ENCODE measurements at regions not wholly inside any gene's neighbourhood (a gene's known extent, or its start where the extent isn't known, plus 50 kb on each side); places are given as distances from the start of the nearest gene placed in this dataset.
"Not testable (repeated sequence)": the region's sequence is repeated elsewhere in the genome, so short reads cannot be mapped to it uniquely, and the experiment has no call there.

- no peak for DNase-seq
Measured at GRCh38 chr1:38746941-38747600, 112.5 kb downstream of the RRAGC start.

DNA sequence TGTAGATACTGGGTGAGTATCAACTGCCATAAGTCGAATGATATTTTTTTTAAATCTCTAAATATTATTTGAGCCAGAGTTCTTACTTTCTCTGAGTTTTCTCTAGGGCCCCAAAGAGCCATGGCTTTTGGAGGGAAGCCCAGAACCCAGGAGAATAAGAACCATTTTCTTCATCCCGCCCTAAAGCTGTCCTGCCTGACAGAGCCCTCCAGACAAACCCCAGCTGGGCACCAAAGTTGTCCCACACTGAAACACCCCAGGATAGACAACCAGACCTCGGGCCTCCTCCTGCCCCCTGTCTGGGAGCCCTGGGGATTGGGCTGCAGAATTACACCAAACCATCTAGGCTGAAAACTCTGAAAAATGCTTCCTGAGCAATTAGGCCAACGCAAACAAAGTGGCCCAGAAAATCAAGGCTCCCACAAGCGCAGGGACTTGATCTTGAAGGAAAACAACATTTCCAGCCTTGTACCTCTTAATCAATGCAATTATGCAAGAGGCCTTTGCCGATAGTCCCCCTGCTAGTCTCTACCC, 113.1 kb downstream of the RRAGC start:
- DNase-seq: no peak

DNA sequence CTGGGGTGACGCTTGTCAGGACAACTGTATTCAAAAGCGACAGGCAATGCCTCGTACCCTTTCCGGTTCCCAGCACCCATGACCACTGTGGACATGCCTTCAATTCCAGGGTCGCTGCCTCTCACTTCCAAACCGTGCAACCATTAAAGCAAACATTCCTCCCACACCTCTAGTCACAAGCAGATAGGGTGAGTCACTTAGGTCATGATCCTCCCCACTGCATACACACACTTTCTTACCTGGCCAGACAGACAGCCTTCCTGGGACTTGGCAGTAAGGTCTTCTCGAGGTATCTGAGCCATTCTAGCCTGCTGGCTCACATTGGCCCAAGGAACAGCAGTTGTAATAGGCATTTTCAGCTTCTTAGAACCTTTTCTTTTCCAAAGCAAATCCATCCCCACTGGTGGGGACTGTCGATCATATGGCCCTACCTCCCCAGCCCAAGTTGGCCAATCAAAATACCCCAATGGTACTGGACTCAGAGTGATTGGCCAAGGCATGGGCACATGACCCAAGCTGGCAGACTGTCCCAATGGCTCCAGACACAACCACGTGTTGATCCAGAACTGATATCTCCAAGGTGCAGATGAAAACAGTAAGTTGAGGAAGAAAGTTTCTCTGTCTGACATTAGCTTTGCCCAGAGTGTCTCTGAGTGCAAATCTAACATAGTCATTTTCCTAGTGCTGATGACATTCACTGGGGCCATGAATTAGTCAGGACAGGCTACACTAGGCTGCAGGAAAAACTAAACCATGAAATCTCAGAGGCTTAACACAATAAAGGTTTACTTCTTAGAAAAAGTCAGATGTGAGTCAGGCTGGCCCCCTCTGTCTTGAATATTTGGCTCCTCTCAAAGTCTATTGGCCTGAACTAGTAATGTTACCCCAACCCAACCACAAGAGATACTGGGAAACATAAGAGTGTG, 113.8 kb downstream of the RRAGC start:
- no peak for DNase-seq

- no peak for DNase-seq
Measured at GRCh38 chr1:38744452-38745350, 114.9 kb downstream of the RRAGC start.

DNA sequence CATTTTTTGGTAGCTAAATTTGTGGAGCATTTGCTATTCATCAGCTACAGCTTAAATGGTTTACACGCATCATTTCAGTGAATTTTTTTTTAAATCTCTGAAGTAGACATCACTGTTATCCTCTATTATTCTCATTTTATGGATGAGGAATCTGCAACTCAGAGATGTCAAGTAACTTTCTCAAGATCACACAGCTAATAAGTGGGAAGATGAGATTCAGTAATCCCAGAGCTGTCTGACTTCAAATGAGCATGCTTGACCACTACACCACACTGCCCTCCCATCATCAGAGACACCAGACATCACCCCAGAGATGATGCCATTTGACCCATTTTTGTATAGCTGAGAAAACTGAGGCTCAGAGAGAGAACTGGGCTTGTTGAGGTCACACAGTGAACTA, 116.4 kb downstream of the RRAGC start:
- no peak for DNase-seq

DNA sequence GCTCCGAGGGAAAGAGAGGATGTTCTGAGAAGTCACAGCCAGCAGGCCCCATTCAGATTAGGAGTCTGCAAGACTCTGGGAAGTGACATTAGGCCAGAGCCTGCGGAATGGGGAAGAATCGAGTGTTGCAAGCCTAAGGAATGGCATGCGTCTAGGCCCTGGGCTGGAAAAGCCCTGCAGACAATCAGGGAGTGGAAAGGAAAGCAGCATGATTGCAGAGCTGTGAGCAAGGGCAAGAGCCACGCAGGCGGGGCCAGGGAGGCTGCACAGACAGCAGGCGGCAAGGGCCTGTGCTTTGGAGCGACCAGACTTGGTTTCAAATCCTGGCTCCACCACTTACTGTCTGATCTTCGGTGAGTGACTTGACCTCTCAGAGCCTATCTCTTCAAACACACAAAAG, 118.2 kb downstream of the RRAGC start:
- no peak for DNase-seq

- no peak for DNase-seq
Measured at GRCh38 chr1:38740487-38740886, 119.1 kb downstream of the RRAGC start.

DNA sequence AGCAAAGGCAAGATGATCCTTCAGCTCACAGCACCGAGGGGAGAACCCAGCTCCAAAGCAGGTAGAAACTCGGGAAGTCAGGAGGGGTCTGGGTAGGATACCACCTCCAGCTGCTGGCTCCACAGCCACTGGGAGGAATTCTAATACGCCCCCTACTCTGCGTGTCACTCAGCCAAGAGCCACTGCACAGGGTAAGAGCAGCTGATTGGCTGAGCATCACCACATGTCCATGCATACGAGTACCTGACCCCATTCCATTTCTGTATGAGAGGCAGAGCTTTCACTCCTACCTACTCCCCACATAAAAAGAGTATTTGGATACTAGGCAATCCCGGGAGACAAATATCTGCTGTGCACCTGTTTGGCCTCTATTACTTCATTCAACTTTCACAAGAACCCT, 121.4 kb downstream of the RRAGC start:
- no peak for DNase-seq

DNA sequence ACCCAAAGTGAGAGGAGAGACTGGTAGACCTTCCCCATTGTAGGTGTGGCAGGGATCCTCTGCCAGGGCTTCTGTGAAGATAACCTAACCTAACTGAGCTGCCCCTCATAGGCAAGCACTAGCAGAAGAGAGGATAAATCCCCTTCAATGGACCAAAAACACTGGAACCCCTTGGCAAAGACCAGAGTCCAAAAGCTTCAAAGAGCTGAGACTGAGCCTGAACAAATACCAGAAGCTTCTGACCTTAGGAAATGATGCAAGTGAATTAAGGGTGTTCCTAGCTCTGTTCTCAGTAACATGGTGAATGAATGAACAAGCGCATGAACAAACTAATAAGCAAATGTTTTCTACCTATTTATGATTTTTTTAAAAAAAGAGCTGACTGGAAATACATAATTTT, 123.2 kb downstream of the RRAGC start:
- DNase-seq: no peak

DNA sequence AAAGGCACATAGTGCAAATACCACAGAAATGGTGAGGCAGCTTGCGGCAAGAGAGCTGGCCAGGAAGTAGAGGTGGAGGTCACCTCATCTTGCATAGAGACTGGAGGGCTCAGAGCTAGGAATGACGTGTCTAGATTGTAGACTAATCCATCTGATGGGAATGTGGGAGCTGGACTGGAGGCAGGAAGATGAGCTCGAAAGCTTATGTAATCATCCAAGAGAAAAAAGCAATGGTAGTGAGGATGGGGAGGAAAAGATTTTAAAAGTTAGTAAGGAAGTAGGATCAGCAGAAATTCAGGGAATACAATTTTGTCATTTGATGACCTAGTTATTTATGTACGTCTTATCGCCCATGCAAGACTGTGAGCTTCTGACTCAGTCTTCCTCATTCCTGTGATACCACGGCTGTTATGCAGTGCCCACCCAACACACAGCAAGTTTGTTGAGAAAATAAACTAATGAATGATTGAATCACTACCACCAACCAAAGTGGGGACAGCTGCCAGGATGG, 123.9 kb downstream of the RRAGC start:
- DNase-seq: no peak

- DNase-seq: no peak
Measured at GRCh38 chr1:38733761-38734160, 125.8 kb downstream of the RRAGC start.

DNA sequence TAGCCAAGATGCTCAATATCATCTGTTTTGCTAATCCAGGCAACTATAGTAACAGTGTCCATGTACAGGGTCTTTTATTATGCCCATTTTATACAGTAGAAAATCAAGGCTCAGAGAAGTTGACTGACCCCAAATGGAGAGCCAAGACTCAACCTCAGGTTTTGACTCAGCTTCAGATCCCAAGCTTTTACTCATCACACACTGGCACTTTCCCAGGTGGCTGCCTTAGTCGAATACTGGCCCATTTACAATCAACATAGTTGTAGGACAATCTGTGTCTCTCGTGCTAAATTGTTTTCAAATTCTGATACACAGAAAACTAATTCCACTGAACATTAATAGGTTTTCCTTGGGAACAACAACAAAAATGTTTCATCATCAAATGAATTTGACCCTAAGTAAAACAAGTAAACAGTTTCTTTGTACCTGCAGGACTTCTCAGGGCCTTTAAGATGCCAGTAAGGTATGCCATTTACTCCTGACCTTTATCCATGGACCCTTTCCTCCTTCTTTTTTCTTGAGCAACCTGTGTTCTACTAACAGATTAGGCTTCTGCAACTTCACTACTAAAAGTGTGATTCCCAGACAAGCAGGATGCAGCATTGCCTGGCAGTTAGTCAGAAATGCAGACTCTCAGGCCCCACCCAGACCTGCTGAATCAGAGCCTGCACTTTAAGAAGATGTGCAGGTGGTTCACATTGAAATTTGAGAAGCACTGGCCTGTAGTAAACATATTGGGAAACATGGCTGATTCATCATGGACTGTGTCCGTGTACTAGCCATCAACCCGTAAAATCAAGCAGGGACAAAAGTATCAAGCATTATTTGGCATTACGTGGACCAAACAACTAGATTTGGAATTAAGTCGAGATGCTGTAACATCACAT, 128.8 kb downstream of the RRAGC start:
- no peak for DNase-seq

GRCh38 chr1:38728585-38728908, 131.0 kb downstream of the RRAGC start:
- DNase-seq: no peak

- peak; percentile 81 for DNase-seq
Measured at GRCh38 chr1:38727684-38728584, 131.6 kb downstream of the RRAGC start.

GRCh38 chr1:38725321-38725961, 134.1 kb downstream of the RRAGC start:
- not testable (repeated sequence) for DNase-seq

DNA sequence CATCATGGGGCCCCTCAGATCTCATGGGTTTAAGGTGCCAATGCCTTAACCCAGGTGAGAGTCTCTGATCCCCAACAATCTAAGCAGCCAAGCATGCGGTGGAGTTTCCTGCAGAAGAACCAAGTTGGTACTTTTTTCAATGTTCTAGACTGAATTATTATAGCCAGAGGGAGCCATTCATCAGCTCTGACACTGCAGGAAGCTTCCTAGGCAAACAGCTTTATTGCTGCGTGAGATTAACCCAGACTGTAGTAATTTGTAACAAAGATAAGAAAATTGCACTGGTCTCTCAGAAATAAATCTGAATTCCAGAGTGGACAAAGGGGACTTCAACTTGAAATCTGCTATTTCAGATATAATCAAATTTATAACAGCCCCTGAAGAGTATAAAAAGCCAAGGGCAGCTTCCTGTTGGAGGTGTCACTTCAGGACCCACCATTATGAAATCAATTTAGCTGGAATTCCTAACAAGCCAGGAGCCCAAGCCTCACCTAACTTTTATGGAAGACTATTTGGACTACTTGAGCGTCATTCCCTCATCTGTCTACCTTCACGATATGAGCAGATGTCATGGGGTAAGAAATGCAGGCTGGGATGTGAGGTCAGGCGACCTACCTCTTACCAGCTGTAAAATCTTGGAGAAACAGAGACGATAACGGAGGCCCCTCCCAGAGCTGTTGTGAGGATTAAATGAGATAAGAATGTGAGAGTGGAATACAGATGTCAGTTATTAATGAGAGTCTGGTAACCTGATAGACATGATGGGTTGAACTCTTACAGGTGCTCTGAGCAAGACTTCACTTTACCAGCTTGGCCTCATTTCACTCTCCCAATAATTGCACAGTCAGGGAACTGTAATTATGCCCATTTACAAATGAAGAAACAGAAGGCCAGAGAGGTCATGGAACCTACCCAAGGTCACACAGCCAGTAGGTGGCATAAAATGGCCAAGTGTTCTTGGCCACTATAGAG, 135.1 kb downstream of the RRAGC start:
- DNase-seq: no peak

DNA sequence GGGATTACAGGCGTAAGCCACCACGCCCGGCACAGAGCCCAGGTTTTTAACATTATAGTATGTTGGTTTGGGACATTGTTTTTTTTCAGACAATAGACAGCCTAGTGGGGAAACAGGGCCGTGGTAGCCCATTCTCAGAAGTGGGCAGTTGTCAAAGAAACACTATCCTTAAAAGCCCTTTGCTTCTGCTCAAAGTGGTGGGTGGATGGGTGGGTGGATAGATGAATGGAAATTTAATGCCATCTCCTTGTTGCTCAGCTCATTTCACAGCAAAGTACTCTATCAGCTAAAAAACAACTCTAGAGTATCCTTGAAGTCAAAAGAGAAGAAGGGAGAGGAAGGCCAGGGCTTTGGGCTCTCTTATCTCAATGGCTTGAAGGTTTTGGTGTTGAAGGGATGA, 137.8 kb downstream of the RRAGC start:
- DNase-seq: no peak

- no peak for DNase-seq
Measured at GRCh38 chr1:38719880-38720279, 139.7 kb downstream of the RRAGC start.

DNA sequence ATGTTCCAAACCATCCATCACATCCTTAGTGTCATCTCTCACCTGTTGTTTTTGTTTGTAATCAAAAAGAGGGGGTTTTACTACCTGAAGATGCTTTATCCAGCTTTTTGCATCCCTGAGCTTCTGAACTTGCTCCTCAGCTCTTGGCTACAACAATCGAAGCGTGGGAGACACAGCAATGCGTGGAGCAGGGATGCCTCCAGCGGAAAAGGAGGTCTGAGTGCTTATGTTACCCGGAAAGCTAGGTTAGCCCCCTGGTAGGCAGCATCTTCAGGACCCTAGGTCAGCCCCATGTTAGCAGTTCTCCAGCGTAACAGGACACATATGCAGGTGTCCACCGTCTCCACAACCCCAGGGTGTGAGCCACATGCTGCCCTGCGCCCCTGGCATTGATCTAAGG, 141.5 kb downstream of the RRAGC start:
- DNase-seq: no peak

All from left hindlimb (tissue), 1 donor.